GM19463 (cell line): ENCODE measurements at regions not wholly inside any gene's neighbourhood (a gene's known extent, or its start where the extent isn't known, plus 50 kb on each side); places are given as distances from the start of the nearest gene placed in this dataset.
"Not testable (repeated sequence)": the region's sequence is repeated elsewhere in the genome, so short reads cannot be mapped to it uniquely, and the experiment has no call there.

Experiments used
- ATAC-seq: cut with Tn5 transposase; IDR thresholded peaks from one replicate; pipeline ENCODE4 v1.9.1; 2021; ENCODE audit warnings: mild to moderate bottlenecking, moderate library complexity; ENCODE audit not compliant: unreplicated experiment

GRCh38 chr3:40745381-40746106, 220.8 kb downstream of the ZNF621 start:
- no peak for ATAC-seq

GRCh38 chr3:40751666-40752065, 226.9 kb downstream of the ZNF621 start:
- no peak for ATAC-seq

- ATAC-seq, result no peak
These were observed 227.7 kb downstream of the ZNF621 start for GRCh38 chr3:40752492-40752891.

GRCh38 chr3:40753291-40753770, 228.6 kb downstream of the ZNF621 start:
- no peak for ATAC-seq

- no peak for ATAC-seq
These were observed 229.2 kb downstream of the ZNF621 start for GRCh38 chr3:40753951-40754350.

- ATAC-seq, result no peak
These were observed 230.2 kb downstream of the ZNF621 start for GRCh38 chr3:40754994-40755393.

- no peak for ATAC-seq
These were observed 231.7 kb downstream of the ZNF621 start for GRCh38 chr3:40756500-40756899.

GRCh38 chr3:40762771-40763170, 238.0 kb downstream of the ZNF621 start:
- not testable (repeated sequence) for ATAC-seq

- no peak for ATAC-seq
These were observed 239.0 kb downstream of the ZNF621 start for GRCh38 chr3:40763807-40764206.

- ATAC-seq, result no peak
These were observed 240.0 kb downstream of the ZNF621 start for GRCh38 chr3:40764747-40765146.

- peak; percentile 74 for ATAC-seq
These were observed 241.1 kb downstream of the ZNF621 start for GRCh38 chr3:40765884-40766283.

- ATAC-seq, result peak; percentile 48
These were observed 241.6 kb downstream of the ZNF621 start for GRCh38 chr3:40766396-40766795.

GRCh38 chr3:40768046-40768445, 243.3 kb downstream of the ZNF621 start:
- ATAC-seq, result no peak

GRCh38 chr3:40768536-40768935, 243.8 kb downstream of the ZNF621 start:
- ATAC-seq, result no peak

GRCh38 chr3:40770061-40770460, 245.3 kb downstream of the ZNF621 start:
- no peak for ATAC-seq

GRCh38 chr3:40771112-40771511, 246.4 kb downstream of the ZNF621 start:
- ATAC-seq, result no peak

- no peak for ATAC-seq
These were observed 254.3 kb downstream of the ZNF621 start for GRCh38 chr3:40779039-40779438.

- ATAC-seq, result no peak
These were observed 255.6 kb downstream of the ZNF621 start for GRCh38 chr3:40780291-40780924.

GRCh38 chr3:40780925-40781406, 256.2 kb downstream of the ZNF621 start:
- no peak for ATAC-seq

- no peak for ATAC-seq
These were observed 257.5 kb downstream of the ZNF621 start for GRCh38 chr3:40782111-40782721.

GRCh38 chr3:40790746-40791145, 266.0 kb downstream of the ZNF621 start:
- ATAC-seq, result no peak

GRCh38 chr3:40793730-40794129, 269.0 kb downstream of the ZNF621 start:
- no peak for ATAC-seq
